H9 (cell line): ENCODE measurements at regions not wholly inside any gene's neighbourhood (a gene's known extent, or its start where the extent isn't known, plus 50 kb on each side); places are given as distances from the start of the nearest gene placed in this dataset.

Source experiments
- DNase-seq: peaks from one replicate; pipeline ENCODE4 v3.0.0-alpha.2; 2017
- H2AFZ ChIP-seq: one replicate; pipeline ENCODE4 v1.6.1; 2013; ENCODE audit warnings: mild to moderate bottlenecking, low read length, control low read depth, moderate library complexity
- H2AK5ac ChIP-seq: 2 replicates; pipeline ENCODE4 v1.6.1; 2013; ENCODE audit warnings: low read length, control low read depth, mixed read lengths; ENCODE audit not compliant: insufficient read length
- H2BK120ac ChIP-seq: one replicate; pipeline ENCODE4 v1.6.1; 2013; ENCODE audit warnings: low read depth, mild to moderate bottlenecking, low read length, control low read depth, inconsistent platforms; ENCODE audit not compliant: poor library complexity, severe bottlenecking
- H2BK12ac ChIP-seq: 2 replicates; pipeline ENCODE4 v1.6.1; 2013; ENCODE audit warnings: low read length, control low read depth, mixed read lengths, low read depth; ENCODE audit not compliant: insufficient read length
- H2BK15ac ChIP-seq: 2 replicates; pipeline ENCODE4 v1.6.1; 2013; ENCODE audit warnings: low read depth, low read length, control low read depth
- H2BK20ac ChIP-seq: one replicate; pipeline ENCODE4 v1.6.1; 2013; ENCODE audit warnings: low read depth, mild to moderate bottlenecking, low read length, control low read depth, inconsistent platforms; ENCODE audit not compliant: poor library complexity, severe bottlenecking
- H2BK5ac ChIP-seq: 2 replicates; pipeline ENCODE4 v1.6.1; 2013; ENCODE audit warnings: low read length, control low read depth, mixed read lengths; ENCODE audit not compliant: insufficient read length
- H3K14ac ChIP-seq: 2 replicates; pipeline ENCODE4 v1.6.1; 2013; ENCODE audit warnings: low read length, control low read depth; ENCODE audit not compliant: insufficient read depth
- H3K18ac ChIP-seq: 2 replicates; pipeline ENCODE4 v1.6.1; 2013; ENCODE audit warnings: low read depth, mild to moderate bottlenecking, mixed read lengths, low read length, control low read depth; ENCODE audit not compliant: insufficient read length
- H3K23ac ChIP-seq: 2 replicates; pipeline ENCODE4 v1.6.1; 2013; ENCODE audit warnings: low read length, control low read depth, mixed read lengths, low read depth; ENCODE audit not compliant: insufficient read length
- H3K23me2 ChIP-seq: 2 replicates; pipeline ENCODE4 v1.6.1; 2013; ENCODE audit warnings: low read depth, mild to moderate bottlenecking, mixed read lengths, low read length, control low read depth; ENCODE audit not compliant: insufficient read length, poor library complexity, severe bottlenecking
- H3K27ac ChIP-seq: 2 replicates; pipeline ENCODE4 v1.5.1; 2013; ENCODE audit warnings: low read length, control low read depth, mixed read lengths, low read depth; ENCODE audit not compliant: insufficient read length
- H3K27me3 ChIP-seq: 2 replicates; pipeline ENCODE4 v1.6.1; 2013; ENCODE audit warnings: low read length, control low read depth, inconsistent platforms; ENCODE audit not compliant: insufficient read depth
- H3K4ac ChIP-seq: 2 replicates; pipeline ENCODE4 v1.6.1; 2013; ENCODE audit warnings: low read depth, mild to moderate bottlenecking, control low read depth, inconsistent platforms, low read length, moderate library complexity
- H3K4me1 ChIP-seq: 2 replicates; pipeline ENCODE4 v1.6.1; 2013; ENCODE audit warnings: low read length, control low read depth, inconsistent platforms; ENCODE audit not compliant: insufficient read depth
- H3K4me2 ChIP-seq: 2 replicates; pipeline ENCODE4 v1.6.1; 2013; ENCODE audit warnings: low read length, control low read depth, mixed read lengths; ENCODE audit not compliant: insufficient read length, insufficient read depth
- H3K56ac ChIP-seq: 2 replicates; pipeline ENCODE4 v1.6.1; 2013; ENCODE audit warnings: low read depth, mild to moderate bottlenecking, mixed read lengths, low read length, control low read depth; ENCODE audit not compliant: insufficient read length
- H3K79me1 ChIP-seq: 2 replicates; pipeline ENCODE4 v1.6.1; 2013; ENCODE audit warnings: low read depth, mild to moderate bottlenecking, moderate library complexity, low read length, control low read depth, inconsistent platforms; ENCODE audit not compliant: insufficient read depth, poor library complexity, severe bottlenecking
- H3K79me2 ChIP-seq: 2 replicates; pipeline ENCODE4 v1.6.1; 2013; ENCODE audit warnings: low read length, control low read depth, inconsistent platforms; ENCODE audit not compliant: insufficient read depth
- H3K9ac ChIP-seq: 2 replicates; pipeline ENCODE4 v1.6.1; 2013; ENCODE audit warnings: low read length, control low read depth, mixed read lengths; ENCODE audit not compliant: insufficient read length; ENCODE audit errors: extremely low read depth
- H3K9me3 ChIP-seq: one replicate; pipeline ENCODE4 v1.6.1; 2013; ENCODE audit warnings: low read depth, low read length, inconsistent platforms; ENCODE audit not compliant: control insufficient read depth
- H3T11ph ChIP-seq: one replicate; pipeline ENCODE4 v1.6.1; 2013; ENCODE audit warnings: mild to moderate bottlenecking, low read length, control low read depth, inconsistent platforms
- H4K20me1 ChIP-seq: one replicate; pipeline ENCODE4 v1.6.1; 2013; ENCODE audit not compliant: control insufficient read depth, insufficient read length, insufficient read depth
- H4K5ac ChIP-seq: 2 replicates; pipeline ENCODE4 v1.6.1; 2013; ENCODE audit warnings: low read depth, mild to moderate bottlenecking, mixed read lengths, low read length, control low read depth; ENCODE audit not compliant: insufficient read length
- H4K8ac ChIP-seq: replicated peaks from 2 replicates; pipeline ENCODE4 v1.6.1; 2013; ENCODE audit warnings: low read length, control low read depth, mixed read lengths, low read depth; ENCODE audit not compliant: insufficient read length
- H4K91ac ChIP-seq: 2 replicates; pipeline ENCODE4 v1.6.1; 2013; ENCODE audit warnings: low read depth, mild to moderate bottlenecking, moderate library complexity, mixed read lengths, low read length, control low read depth; ENCODE audit not compliant: insufficient read length
- H3K27ac Mint-ChIP-seq, 3 experiments: 2 replicates in 2 of 3; 3 replicates in 1 of 3; pipeline ENCODE4 v1.8.0; 2020 to 2021; ENCODE audit warnings: mixed read lengths in 3 of 3, mild to moderate bottlenecking in 1 of 3, moderate library complexity in 1 of 3
- H3K27me3 Mint-ChIP-seq: 2 replicates; pipeline ENCODE4 v1.8.0; 2021; ENCODE audit warnings: low read depth, mild to moderate bottlenecking, moderate library complexity, mixed read lengths
- H3K36me3 Mint-ChIP-seq, 3 experiments: 2 replicates in 2 of 3; 3 replicates in 1 of 3; pipeline ENCODE4 v1.8.0; 2020 to 2021; ENCODE audit warnings: low read depth in 3 of 3, mixed read lengths in 3 of 3; ENCODE audit not compliant: insufficient read depth in 1 of 3
- H3K4me1 Mint-ChIP-seq, 2 experiments: 2 replicates each; pipeline ENCODE4 v1.8.0; 2020; ENCODE audit warnings: mixed read lengths in 2 of 2
- H3K4me3 Mint-ChIP-seq, 2 experiments: 2 replicates in 1 of 2; 3 replicates in 1 of 2; pipeline ENCODE4 v1.8.0; 2020 to 2021; ENCODE audit warnings: mild to moderate bottlenecking in 2 of 2, mixed read lengths in 2 of 2, moderate library complexity in 1 of 2
- H3K9me3 Mint-ChIP-seq, 2 experiments: 2 replicates in 1 of 2; 3 replicates in 1 of 2; pipeline ENCODE4 v1.8.0; 2020; ENCODE audit warnings: mild to moderate bottlenecking in 2 of 2, mixed read lengths in 2 of 2, moderate library complexity in 1 of 2
- WGBS: extraction: QIAGEN DNeasy Blood & Tissue Kit; methylation state at CpG from one replicate; pipeline ENCODE4 v1.1.7; 2013; ENCODE audit warnings: missing lambda C conversion rate, low lambda C conversion rate, mixed read lengths; ENCODE audit not compliant: insufficient read length; ENCODE audit errors: extremely low coverage; 5-methylcytosine and 5-hydroxymethylcytosine counted together
- TF ChIP-seq, protein P1 (sequence below): fragments of 200-600 bp; sonication (generic); conservative IDR thresholded peaks from 3 replicates; pipeline ENCODE4 v1.8.0; 2021; ENCODE audit warnings: antibody characterized with exemption, mild to moderate bottlenecking

DNA sequence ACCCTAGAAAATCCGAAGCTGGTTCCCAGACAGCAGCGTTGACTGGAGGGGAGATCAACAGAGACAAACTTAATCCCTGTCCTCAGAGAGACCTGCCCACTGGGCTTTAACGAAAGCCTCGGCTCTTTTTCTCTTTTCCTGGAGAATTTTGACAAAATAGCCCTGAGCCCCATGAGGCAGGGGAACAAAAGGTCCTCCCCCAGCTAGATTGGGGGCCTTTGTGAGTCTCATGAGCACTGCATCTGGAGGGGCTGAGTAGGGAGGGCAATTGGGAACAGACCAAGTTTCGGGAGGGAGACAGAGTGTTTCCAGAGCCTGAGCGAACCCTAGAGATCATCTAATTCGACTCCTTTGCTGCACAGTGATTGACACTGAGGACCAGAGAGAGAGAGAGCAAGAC lies 123.9 kb upstream of the HAAO start:
- DNase-seq: no peak
- Histone ChIP-seq H4K91ac (no peak overlapping the region), H3K18ac (no peak overlapping the region), H4K20me1 (no peaks in the 10 kb centered on the region), H3K27ac (no peak overlapping the region), H3K9me3 (no peaks in the 10 kb centered on the region), H3K4me1 (no peaks in the 10 kb centered on the region), H3K56ac (no peak overlapping the region), H3K23me2 (no peaks in the 10 kb centered on the region), H3K27me3 (no peaks in the 10 kb centered on the region), H2BK12ac (no peak overlapping the region), H3K4me2 (no peak overlapping the region), H3K79me2 (no peaks in the 10 kb centered on the region), H3K9ac (no peak overlapping the region), H2BK15ac (no peak overlapping the region), H4K5ac (no peak overlapping the region), H2AFZ (no peak overlapping the region), H3K79me1 (no peaks in the 10 kb centered on the region), H2AK5ac (no peak overlapping the region), H2BK120ac (no peak overlapping the region), H3K14ac (no peak overlapping the region), H3K4ac (no peak overlapping the region), H3K23ac (no peak overlapping the region), H2BK20ac (no peak overlapping the region), H3T11ph (no peak overlapping the region), H4K8ac (no peak overlapping the region), H2BK5ac (no peak overlapping the region)
- no peaks in the 10 kb centered on the region for H3K9me3 Mint-ChIP-seq
- no peak overlapping the region; a peak in 1 of 7 replicates for H3K27ac Mint-ChIP-seq
- WGBS: no CpG with 5 or more reads among the region's 7 CpGs
- TF ChIP-seq, protein P1, sequence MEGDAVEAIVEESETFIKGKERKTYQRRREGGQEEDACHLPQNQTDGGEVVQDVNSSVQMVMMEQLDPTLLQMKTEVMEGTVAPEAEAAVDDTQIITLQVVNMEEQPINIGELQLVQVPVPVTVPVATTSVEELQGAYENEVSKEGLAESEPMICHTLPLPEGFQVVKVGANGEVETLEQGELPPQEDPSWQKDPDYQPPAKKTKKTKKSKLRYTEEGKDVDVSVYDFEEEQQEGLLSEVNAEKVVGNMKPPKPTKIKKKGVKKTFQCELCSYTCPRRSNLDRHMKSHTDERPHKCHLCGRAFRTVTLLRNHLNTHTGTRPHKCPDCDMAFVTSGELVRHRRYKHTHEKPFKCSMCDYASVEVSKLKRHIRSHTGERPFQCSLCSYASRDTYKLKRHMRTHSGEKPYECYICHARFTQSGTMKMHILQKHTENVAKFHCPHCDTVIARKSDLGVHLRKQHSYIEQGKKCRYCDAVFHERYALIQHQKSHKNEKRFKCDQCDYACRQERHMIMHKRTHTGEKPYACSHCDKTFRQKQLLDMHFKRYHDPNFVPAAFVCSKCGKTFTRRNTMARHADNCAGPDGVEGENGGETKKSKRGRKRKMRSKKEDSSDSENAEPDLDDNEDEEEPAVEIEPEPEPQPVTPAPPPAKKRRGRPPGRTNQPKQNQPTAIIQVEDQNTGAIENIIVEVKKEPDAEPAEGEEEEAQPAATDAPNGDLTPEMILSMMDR: no peak
- peaks cover 9% of the 10 kb centered on the region for H3K27me3 Mint-ChIP-seq
- H3K4me3 Mint-ChIP-seq: no peak overlapping the region
- H3K4me1 Mint-ChIP-seq: peaks cover 7 to 12% of the 10 kb centered on the region in 2 experiments
- no peaks in the 10 kb centered on the region; a peak in 1 of 7 replicates for H3K36me3 Mint-ChIP-seq
